ENCODE measurements at regions not wholly inside any gene's neighbourhood (a gene's known extent, or its start where the extent isn't known, plus 50 kb on each side); places are given as distances from the start of the nearest gene placed in this dataset.

DNA sequence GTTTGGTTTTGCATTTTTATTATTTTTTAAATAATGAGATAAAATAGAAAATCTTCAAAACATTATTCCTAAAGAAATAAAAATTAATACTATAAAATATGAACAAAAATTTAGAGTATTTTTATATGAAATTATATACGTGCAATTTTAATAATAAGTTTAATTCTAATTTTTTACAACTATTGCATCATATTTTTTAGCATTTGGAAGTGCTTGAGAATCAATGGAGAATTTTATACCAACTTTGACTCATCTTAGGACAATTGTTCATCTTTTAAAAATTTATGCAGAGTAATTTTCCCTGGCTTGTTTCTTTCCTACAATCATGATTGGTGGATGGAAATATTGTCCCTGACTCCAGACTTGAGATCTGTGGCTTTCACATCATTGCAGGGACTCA, 362.5 kb downstream of the MRPL39 start:
- TF ChIP-seq POLR2AphosphoS5 (IDR thresholded peaks at IDR 0.05; ENCODE audit: borderline replicate concordance, low read depth, low read length) (no peak), EZH2 (IDR thresholded peaks at IDR 0.05) (no peak), FOXP2 (optimal IDR thresholded peaks at IDR 0.05; ENCODE audit: control extremely low read depth, extremely low read length, insufficient read depth) (no peak)

Measured in SK-N-MC (cell line).